IPS-18a (cell line): ENCODE measurements at regions not wholly inside any gene's neighbourhood (a gene's known extent, or its start where the extent isn't known, plus 50 kb on each side); places are given as distances from the start of the nearest gene placed in this dataset.

Experiments
- H3K27ac ChIP-seq: one replicate; pipeline ENCODE4 v1.5.1; 2013; ENCODE audit warnings: low read length
- H3K27me3 ChIP-seq: one replicate; pipeline ENCODE4 v1.6.1; 2013; ENCODE audit warnings: mild to moderate bottlenecking, low read length; ENCODE audit not compliant: control insufficient read depth, insufficient read depth
- H3K36me3 ChIP-seq: one replicate; pipeline ENCODE4 v1.6.1; 2013; ENCODE audit warnings: low read depth, low read length; ENCODE audit not compliant: control insufficient read depth
- H3K4me1 ChIP-seq: one replicate; pipeline ENCODE4 v1.6.1; 2013; ENCODE audit warnings: low read depth, low read length; ENCODE audit not compliant: control insufficient read depth
- H3K4me3 ChIP-seq: one replicate; pipeline ENCODE4 v1.5.1; 2013; ENCODE audit warnings: low read length
- H3K9ac ChIP-seq: one replicate; pipeline ENCODE4 v1.6.1; 2013; ENCODE audit warnings: mild to moderate bottlenecking, low read length, moderate library complexity
- H3K9me3 ChIP-seq: one replicate; pipeline ENCODE4 v1.6.1; 2013; ENCODE audit warnings: low read depth, low read length; ENCODE audit not compliant: control insufficient read depth

DNA sequence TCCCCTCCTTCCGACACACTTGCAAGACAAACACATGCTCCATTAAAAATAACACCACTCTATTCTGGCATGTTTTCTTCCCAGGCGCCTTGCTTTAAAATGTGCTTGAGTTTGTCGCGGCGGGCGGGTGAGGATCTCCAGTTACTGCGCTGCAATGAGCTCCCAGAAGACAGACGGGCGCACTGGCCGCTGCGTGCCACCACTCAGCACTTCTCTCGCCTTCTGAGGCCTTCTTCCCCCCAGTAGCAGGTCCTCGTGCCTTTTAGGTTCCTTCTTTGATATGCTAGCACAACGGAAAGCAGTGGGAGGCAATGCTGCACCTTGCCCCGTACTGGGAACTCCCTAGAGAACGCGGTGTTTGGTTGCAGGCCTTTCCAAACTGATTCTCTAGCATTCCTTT, 279.5 kb upstream of the NR5A2 start:
- Histone ChIP-seq H3K27ac (no peak overlapping the region), H3K36me3 (no peaks in the 10 kb centered on the region), H3K9ac (no peak overlapping the region), H3K4me1 (peaks cover 11% of the 10 kb centered on the region), H3K27me3 (peaks cover 15% of the 10 kb centered on the region), H3K4me3 (peak overlapping the region; percentile 20), H3K9me3 (no peaks in the 10 kb centered on the region)

DNA sequence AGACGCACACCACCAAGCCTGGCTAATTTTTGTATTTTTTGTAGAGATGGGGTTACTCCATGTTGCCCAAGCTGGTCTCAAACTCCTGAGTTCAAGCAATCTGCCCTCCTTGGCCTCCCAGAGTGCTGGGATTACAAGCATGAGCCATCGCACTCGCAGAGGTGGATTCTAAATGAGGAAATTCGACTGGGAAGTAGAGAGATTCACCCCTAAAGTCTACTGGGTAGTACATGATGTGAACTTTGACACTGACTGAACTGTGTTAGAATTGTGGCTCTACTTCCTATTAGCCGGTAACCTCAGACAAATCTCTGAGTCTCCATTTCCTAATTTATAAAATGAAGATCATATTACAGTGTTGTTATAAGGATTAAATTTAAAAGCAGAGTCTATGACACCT, 276.0 kb upstream of the NR5A2 start:
- Histone ChIP-seq H3K9ac (no peak overlapping the region), H3K36me3 (no peaks in the 10 kb centered on the region), H3K27ac (no peak overlapping the region), H3K4me3 (no peak overlapping the region), H3K4me1 (peaks cover 11% of the 10 kb centered on the region), H3K9me3 (peaks cover 10% of the 10 kb centered on the region), H3K27me3 (peaks cover 14% of the 10 kb centered on the region)

DNA sequence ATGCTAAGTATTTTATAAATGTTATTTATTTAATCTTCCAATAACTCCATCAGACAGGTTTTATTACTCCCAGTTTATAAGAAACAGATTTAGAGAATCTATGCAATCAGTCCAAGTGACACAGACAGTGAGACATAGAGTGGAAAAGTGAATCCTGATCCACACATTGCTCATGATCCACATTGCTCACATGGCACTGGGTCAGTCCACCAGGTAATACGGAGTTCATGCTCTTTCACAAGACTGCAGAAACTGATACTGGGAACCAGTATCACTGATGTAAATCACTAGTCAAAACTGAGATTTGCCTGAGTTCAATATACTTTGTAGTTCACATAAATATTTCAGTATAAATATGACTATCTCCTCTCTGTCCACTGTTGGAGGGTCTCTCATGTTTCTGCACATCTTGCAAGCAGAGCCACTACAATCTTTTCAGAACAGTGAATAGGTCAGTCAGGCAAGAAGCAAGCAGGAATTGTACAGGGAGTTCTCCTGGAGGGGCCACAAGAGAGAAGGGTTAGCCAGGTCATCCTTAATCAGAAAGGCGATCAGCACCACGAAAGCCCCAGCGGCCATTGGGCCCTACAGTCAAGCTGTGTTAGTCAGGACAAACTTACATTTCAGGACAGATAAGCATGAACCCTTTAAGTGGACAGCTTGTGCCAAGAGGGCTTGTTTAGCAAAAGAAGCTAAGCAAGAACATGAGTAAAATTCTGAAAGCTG, 275.4 kb upstream of the NR5A2 start:
- peaks cover 8% of the 10 kb centered on the region for H3K27me3 ChIP-seq
- no peak overlapping the region for H3K4me3 ChIP-seq
- H3K9me3 ChIP-seq = peaks cover 10% of the 10 kb centered on the region
- no peak overlapping the region for H3K27ac ChIP-seq
- H3K4me1 ChIP-seq = peaks cover 11% of the 10 kb centered on the region
- H3K36me3 ChIP-seq = no peaks in the 10 kb centered on the region
- no peak overlapping the region for H3K9ac ChIP-seq

DNA sequence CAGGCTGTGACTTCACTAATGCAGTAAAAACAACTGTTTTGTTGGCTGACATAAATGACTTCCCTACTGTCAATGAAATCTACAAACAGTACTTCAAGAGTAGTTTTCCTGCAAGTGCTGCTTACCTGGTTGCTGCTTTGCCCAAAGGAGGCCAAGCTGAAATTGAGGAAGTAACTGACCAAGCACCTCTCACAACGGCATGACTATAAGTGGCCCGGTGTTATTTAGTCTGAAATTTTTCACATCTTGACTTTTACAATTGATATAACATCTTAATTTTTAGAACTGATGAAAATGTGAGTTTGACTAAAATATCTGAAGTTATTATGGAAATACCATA, 274.9 kb upstream of the NR5A2 start:
- no peak overlapping the region for H3K27ac ChIP-seq
- no peaks in the 10 kb centered on the region for H3K36me3 ChIP-seq
- peaks cover 10% of the 10 kb centered on the region for H3K9me3 ChIP-seq
- H3K4me1 ChIP-seq = peaks cover 7% of the 10 kb centered on the region
- no peak overlapping the region for H3K4me3 ChIP-seq
- no peak overlapping the region for H3K9ac ChIP-seq
- H3K27me3 ChIP-seq = peaks cover 2% of the 10 kb centered on the region

DNA sequence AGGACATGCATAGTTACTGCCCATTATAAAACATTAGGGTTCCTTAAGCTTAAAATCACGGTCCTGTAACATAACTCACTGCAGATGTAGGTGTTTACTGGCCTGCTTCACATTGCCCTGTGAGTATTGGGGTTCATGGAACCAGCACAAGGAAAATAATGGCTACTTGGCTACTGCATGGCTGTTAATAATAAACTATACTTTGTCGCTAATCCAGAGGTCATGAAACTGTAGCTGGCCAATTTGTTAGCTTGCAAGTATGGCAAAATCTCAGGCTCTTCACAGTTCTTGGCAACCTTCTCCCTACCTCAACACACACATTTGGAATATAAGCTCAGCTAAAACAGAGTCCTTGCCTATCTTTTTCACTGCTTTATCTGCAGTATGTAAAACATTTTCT, 274.0 kb upstream of the NR5A2 start:
- Histone ChIP-seq H3K4me1 (peaks cover 2% of the 10 kb centered on the region), H3K27me3 (no peaks in the 10 kb centered on the region), H3K9me3 (peaks cover 10% of the 10 kb centered on the region), H3K27ac (no peak overlapping the region), H3K4me3 (no peak overlapping the region), H3K9ac (no peak overlapping the region), H3K36me3 (no peaks in the 10 kb centered on the region)

DNA sequence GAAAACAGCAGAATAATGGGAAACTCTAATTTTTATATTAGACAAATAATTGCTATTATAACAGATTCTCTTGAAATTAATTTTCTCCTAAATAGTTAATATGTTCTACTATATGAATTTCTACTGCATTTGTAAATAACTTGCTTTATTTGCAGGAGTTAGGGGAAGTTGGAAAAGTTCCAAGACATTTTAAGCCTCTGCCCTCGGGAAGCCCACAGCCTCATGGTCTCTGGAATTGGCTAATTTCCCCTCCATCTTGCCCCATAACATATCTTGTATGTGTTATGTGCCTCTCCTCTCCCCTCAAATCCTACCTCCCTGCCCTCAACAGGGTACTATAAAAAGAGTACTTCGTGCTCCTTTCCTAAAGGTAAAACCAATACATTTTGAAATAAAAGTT, 271.4 kb upstream of the NR5A2 start:
- no peak overlapping the region for H3K4me3 ChIP-seq
- no peaks in the 10 kb centered on the region for H3K36me3 ChIP-seq
- peaks cover 10% of the 10 kb centered on the region for H3K9me3 ChIP-seq
- H3K27ac ChIP-seq = no peak overlapping the region
- H3K27me3 ChIP-seq = no peaks in the 10 kb centered on the region
- no peaks in the 10 kb centered on the region for H3K4me1 ChIP-seq
- H3K9ac ChIP-seq = no peak overlapping the region

DNA sequence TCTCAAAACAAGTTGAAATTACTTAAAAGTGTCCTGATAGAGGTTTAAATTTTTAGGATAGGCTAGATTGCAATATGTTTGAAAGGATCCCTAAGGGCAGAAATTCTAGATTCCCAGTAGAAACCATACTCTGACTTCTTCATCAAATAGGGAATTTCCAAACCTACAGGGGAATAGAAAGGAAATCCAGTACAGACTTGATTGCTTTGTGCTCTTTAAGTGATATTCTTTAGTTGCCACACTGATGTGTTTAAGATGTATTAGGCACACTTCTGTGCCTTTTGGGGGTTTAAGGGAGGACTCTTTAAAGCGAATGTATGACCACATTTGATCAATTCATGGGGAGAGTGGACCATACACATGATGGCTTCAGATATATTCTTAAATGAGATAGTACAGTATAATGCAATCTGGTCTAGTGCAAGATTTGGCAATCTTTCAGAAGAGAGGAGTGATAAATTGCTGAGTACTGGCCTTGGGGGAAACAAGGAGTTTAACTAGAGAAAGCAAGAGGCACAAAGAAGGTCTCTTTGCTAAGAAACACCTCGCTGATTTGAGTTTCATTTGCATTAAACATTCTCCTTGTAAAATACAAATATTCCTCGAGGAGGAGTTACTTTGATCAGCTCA, 268.8 kb upstream of the NR5A2 start:
- Histone ChIP-seq H3K4me1 (no peaks in the 10 kb centered on the region), H3K36me3 (no peaks in the 10 kb centered on the region), H3K9me3 (peaks cover 4% of the 10 kb centered on the region), H3K4me3 (no peak overlapping the region), H3K27ac (no peak overlapping the region), H3K27me3 (no peaks in the 10 kb centered on the region), H3K9ac (no peak overlapping the region)

DNA sequence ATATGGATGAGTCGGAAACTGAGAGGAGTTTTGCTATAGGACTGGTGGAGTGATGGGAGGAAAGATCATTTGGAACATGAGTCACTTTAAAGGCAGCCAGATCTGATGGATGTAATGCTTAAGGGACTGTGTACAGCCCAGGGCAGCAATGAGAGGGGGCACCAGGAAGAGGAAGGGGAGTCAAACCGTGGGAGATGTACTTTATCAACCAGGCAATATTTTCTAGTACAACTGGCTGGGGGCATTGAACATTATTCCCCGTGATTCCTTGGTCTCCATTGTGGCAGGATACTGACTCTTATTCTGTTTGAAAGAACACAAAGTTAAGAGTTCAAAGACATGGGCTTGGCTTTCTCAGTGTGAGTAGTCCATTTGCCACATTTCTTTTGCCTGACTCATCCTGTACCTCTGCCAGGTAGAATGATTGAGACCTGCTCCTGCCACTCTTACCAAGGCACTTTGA, 268.2 kb upstream of the NR5A2 start:
- Histone ChIP-seq H3K27me3 (no peaks in the 10 kb centered on the region), H3K9ac (no peak overlapping the region), H3K4me1 (no peaks in the 10 kb centered on the region), H3K27ac (no peak overlapping the region), H3K9me3 (no peaks in the 10 kb centered on the region), H3K4me3 (no peak overlapping the region), H3K36me3 (no peaks in the 10 kb centered on the region)

DNA sequence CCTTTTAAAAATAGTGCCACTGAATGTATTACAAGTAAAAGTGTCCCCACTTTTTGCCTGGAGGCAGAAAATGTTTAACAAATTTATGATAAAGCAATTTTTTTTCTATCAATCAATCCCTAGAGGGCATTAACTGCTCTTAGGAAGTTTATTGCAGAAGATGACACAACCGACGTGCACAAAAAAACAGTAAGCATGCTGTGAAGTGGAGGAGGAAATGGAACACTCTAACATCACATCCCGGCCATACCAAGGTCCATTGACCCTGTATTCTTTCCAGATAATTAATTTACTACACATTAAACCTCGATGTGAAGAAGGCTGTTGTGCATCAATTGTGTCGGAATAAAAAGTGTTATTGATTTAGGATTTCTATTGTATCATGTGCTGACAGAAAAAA, 264.9 kb upstream of the NR5A2 start:
- Histone ChIP-seq H3K4me3 (no peak overlapping the region), H3K27ac (no peak overlapping the region), H3K27me3 (no peaks in the 10 kb centered on the region), H3K4me1 (no peaks in the 10 kb centered on the region), H3K9me3 (peaks cover 13% of the 10 kb centered on the region), H3K36me3 (no peaks in the 10 kb centered on the region), H3K9ac (no peak overlapping the region)

DNA sequence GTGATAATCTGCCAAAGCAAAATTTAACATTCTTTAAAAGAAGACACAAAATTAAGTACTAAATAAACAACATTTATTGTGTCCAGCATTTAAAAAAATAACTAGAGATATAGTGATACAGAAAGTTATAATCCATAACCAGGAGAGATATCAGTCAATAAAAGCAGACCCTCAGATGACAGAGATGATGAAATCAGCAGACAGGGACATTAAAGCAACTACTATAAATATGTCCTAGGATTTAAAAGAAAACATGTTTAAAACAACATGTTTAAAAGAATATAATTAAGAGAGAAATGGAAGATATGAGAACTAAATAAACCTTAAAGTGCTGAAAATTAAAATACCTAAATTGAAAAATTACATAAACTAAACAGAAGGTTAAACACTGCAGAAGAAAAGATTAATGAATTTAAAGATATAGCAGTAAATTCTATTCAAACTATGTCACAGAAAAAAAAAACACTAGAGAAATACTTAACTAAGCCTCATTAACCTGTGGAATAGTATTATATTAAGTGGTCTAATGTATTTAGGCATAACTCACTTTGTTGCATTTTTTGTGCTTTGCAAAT, 261.2 kb upstream of the NR5A2 start:
- Histone ChIP-seq H3K27me3 (no peaks in the 10 kb centered on the region), H3K4me1 (no peaks in the 10 kb centered on the region), H3K36me3 (no peaks in the 10 kb centered on the region)

DNA sequence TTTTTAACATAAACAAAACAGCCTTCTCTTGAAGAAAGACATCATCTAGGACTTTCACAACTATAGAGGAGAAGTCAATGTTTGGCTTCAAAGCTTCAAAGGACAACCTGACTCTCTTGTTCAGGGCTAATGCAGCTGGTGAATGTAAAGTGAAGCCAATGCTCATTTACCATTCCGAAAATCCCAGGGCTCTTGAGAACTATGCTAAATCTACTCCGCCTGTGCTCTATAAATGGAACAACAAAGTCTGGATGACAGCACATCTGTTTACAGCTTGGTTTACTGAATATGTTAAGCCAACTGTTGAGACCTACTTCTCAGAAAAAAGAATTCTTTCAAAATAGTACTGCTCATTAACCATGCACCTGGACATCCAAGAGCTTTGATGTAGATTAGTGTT, 259.8 kb upstream of the NR5A2 start:
- Histone ChIP-seq H3K4me1 (no peaks in the 10 kb centered on the region), H3K4me3 (no peak overlapping the region), H3K36me3 (no peaks in the 10 kb centered on the region), H3K27me3 (no peaks in the 10 kb centered on the region), H3K27ac (no peak overlapping the region), H3K9me3 (peaks cover 13% of the 10 kb centered on the region), H3K9ac (no peak overlapping the region)

More for the DNA sequence above, 261.2 kb upstream of the NR5A2 start:
- no peak overlapping the region for H3K9ac ChIP-seq
- no peak overlapping the region for H3K4me3 ChIP-seq
- peaks cover 13% of the 10 kb centered on the region for H3K9me3 ChIP-seq
- H3K27ac ChIP-seq = no peak overlapping the region
